MM.1S (cell line): ENCODE measurements at regions not wholly inside any gene's neighbourhood (a gene's known extent, or its start where the extent isn't known, plus 50 kb on each side); places are given as distances from the start of the nearest gene placed in this dataset.

ENCODE experiments used
- DNase-seq: peaks from one replicate; pipeline ENCODE4 v3.0.0-alpha.2; 2015
- H2AFZ ChIP-seq: fragments of 300-600 bp; sonication (generic); 2 replicates; pipeline ENCODE4 v1.6.0; 2016; ENCODE audit warnings: antibody characterized with exemption, low read length
- H3F3A ChIP-seq: fragments of 300-600 bp; sonication (generic); 2 replicates; pipeline ENCODE4 v1.6.1; 2016; ENCODE audit warnings: mild to moderate bottlenecking, antibody characterized with exemption, low read length, moderate library complexity, mixed read lengths; ENCODE audit not compliant: insufficient read depth
- H3K27ac ChIP-seq: fragments of 300-600 bp; sonication (generic); 2 replicates; pipeline ENCODE4 v1.5.1; 2016; ENCODE audit warnings: mild to moderate bottlenecking, low read length
- H3K27me3 ChIP-seq: fragments of 300-600 bp; sonication (generic); replicated peaks from 2 replicates; pipeline ENCODE4 v1.6.0; 2016; ENCODE audit warnings: low read length; ENCODE audit not compliant: insufficient read depth
- H3K36me3 ChIP-seq: fragments of 300-600 bp; sonication (generic); replicated peaks from 2 replicates; pipeline ENCODE4 v1.6.1; 2016; ENCODE audit warnings: mild to moderate bottlenecking, low read length, mixed read lengths; ENCODE audit not compliant: insufficient read depth
- H3K4me1 ChIP-seq: fragments of 300-600 bp; sonication (generic); 2 replicates; pipeline ENCODE4 v1.6.1; 2016; ENCODE audit warnings: low read length, mixed read lengths
- H3K4me2 ChIP-seq: fragments of 300-600 bp; sonication (generic); 2 replicates; pipeline ENCODE4 v1.6.0; 2016; ENCODE audit warnings: low read depth, low read length
- H3K4me3 ChIP-seq: fragments of 300-600 bp; sonication (generic); 2 replicates; pipeline ENCODE4 v1.5.1; 2016; ENCODE audit warnings: low read length, mixed read lengths
- H3K79me2 ChIP-seq: fragments of 300-600 bp; sonication (generic); 2 replicates; pipeline ENCODE4 v1.6.1; 2016; ENCODE audit warnings: mixed run types, low read length, mixed read lengths
- H3K9ac ChIP-seq: fragments of 300-600 bp; sonication (generic); 2 replicates; pipeline ENCODE4 v1.6.1; 2016; ENCODE audit warnings: low read length, mixed read lengths
- H3K9me2 ChIP-seq: fragments of 300-600 bp; sonication (generic); replicated peaks from 2 replicates; pipeline ENCODE4 v1.6.1; 2016; ENCODE audit warnings: mild to moderate bottlenecking, low read length, mixed read lengths; ENCODE audit not compliant: insufficient read depth
- H3K9me3 ChIP-seq: fragments of 300-600 bp; sonication (generic); replicated peaks from 2 replicates; pipeline ENCODE4 v1.6.1; 2016; ENCODE audit warnings: mild to moderate bottlenecking, low read length, mixed read lengths; ENCODE audit not compliant: insufficient read depth
- H4K20me1 ChIP-seq: fragments of 300-600 bp; sonication (generic); 2 replicates; pipeline ENCODE4 v1.6.1; 2016; ENCODE audit warnings: mild to moderate bottlenecking, low read length, moderate library complexity, mixed read lengths; ENCODE audit not compliant: insufficient read depth
- CTCF ChIP-seq: fragments of 300-600 bp; sonication (generic); IDR thresholded peaks from 2 replicates; pipeline ENCODE4 v1.5.1; 2016; ENCODE audit warnings: antibody characterized with exemption, low read length, mixed read lengths
- EZH2 ChIP-seq: fragments of 300-600 bp; sonication (generic); optimal IDR thresholded peaks from 2 replicates; pipeline ENCODE3; 2017; ENCODE audit warnings: low read depth, mild to moderate bottlenecking, antibody characterized with exemption, low read length, mixed read lengths
- EZH2phosphoT487 ChIP-seq: fragments of 300-600 bp; sonication (generic); IDR thresholded peaks from 2 replicates; pipeline ENCODE4 v1.6.1; 2018; ENCODE audit warnings: antibody characterized with exemption, low read length

- DNase-seq: no peak
- H3K4me2 ChIP-seq: peak overlapping the region; percentile 56
Observed at GRCh38 chr6:236519-236918, 55.8 kb upstream of the DUSP22 start.

GRCh38 chr6:240151-240550 is 52.1 kb upstream of the DUSP22 start:
- Histone ChIP-seq H3K4me1 (peaks cover 20% of the 10 kb centered on the region), H3K4me3 (no peak overlapping the region), H3K4me2 (no peak overlapping the region), H3K9me2 (no peaks in the 10 kb centered on the region), H3K27me3 (no peaks in the 10 kb centered on the region), H3K9me3 (no peaks in the 10 kb centered on the region), H3K27ac (no peak overlapping the region), H3K36me3 (no peaks in the 10 kb centered on the region), H4K20me1 (no peaks in the 10 kb centered on the region), H3K9ac (no peak overlapping the region), H3F3A (peaks cover 8% of the 10 kb centered on the region), H2AFZ (no peak overlapping the region), H3K79me2 (no peaks in the 10 kb centered on the region)
- TF ChIP-seq EZH2phosphoT487 (no peak), EZH2 (no peak), CTCF (no peak)
- DNase-seq: no peak

More at GRCh38 chr6:236519-236918, 55.8 kb upstream of the DUSP22 start:
- H3K4me1 ChIP-seq: peaks cover 16% of the 10 kb centered on the region
- no peaks in the 10 kb centered on the region for H3K9me2 ChIP-seq
- TF ChIP-seq EZH2phosphoT487 (no peak), CTCF (no peak), EZH2 (no peak)
- no peaks in the 10 kb centered on the region for H3K27me3 ChIP-seq
- no peaks in the 10 kb centered on the region for H3K36me3 ChIP-seq
- peak overlapping the region; percentile 26; the same call in 1 of the 2 replicates for H3K4me3 ChIP-seq
- H3K9me3 ChIP-seq: no peaks in the 10 kb centered on the region
- H2AFZ ChIP-seq: peak overlapping the region; percentile 12
- H3K27ac ChIP-seq: peak overlapping the region; percentile 49; the same call in 1 of the 2 replicates
- no peaks in the 10 kb centered on the region for H4K20me1 ChIP-seq
- no peaks in the 10 kb centered on the region for H3K79me2 ChIP-seq
- H3K9ac ChIP-seq: peak overlapping the region; percentile 19; the same call in 1 of the 2 replicates
- H3F3A ChIP-seq: peaks cover 8% of the 10 kb centered on the region

- Histone ChIP-seq H3K9me2 (no peaks in the 10 kb centered on the region), H3K36me3 (no peaks in the 10 kb centered on the region), H3K27ac (peak overlapping the region; percentile 20; the same call in 1 of the 2 replicates), H3K4me1 (peaks cover 13% of the 10 kb centered on the region), H3K4me3 (0 out of 2 replicates have a peak overlapping the region, but pooled peaks have one; percentile 14), H4K20me1 (no peaks in the 10 kb centered on the region), H2AFZ (0 out of 2 replicates have a peak overlapping the region, but pooled peaks have one; percentile 26), H3K79me2 (no peaks in the 10 kb centered on the region), H3K4me2 (peak overlapping the region; percentile 56), H3K9ac (no peak overlapping the region), H3K9me3 (no peaks in the 10 kb centered on the region), H3K27me3 (no peaks in the 10 kb centered on the region), H3F3A (peaks cover 4% of the 10 kb centered on the region; the same call in 1 of the 2 replicates)
- TF ChIP-seq CTCF (no peak), EZH2 (no peak), EZH2phosphoT487 (no peak)
- peak; percentile 54 for DNase-seq
Observed at GRCh38 chr6:241336-241865, 50.9 kb upstream of the DUSP22 start.
